ENCODE measurements at regions not wholly inside any gene's neighbourhood (a gene's known extent, or its start where the extent isn't known, plus 50 kb on each side); places are given as distances from the start of the nearest gene placed in this dataset.

- no peak for FAIRE-seq
Measured at GRCh38 chr15:91630090-91630489, 223.4 kb upstream of the SLCO3A1 start.

More at GRCh38 chr15:91630090-91630489, 223.4 kb upstream of the SLCO3A1 start:
- intact Hi-C loops (cut with micrococcal nuclease; ENCODE audit: unreplicated experiment) (no loop called here), in situ Hi-C loops (cut with HindIII; ENCODE audit: extremely low pct_ligation_motif_present, low pct_unique_long_range_greater_than_20kb) (no loop called here)
- ChIA-PET POLR2A (no interaction called here), CTCF (ENCODE audit: low intra/inter-chr PET ratio, low total read pairs) (no interaction called here)
- TF ChIP-seq, protein P1, sequence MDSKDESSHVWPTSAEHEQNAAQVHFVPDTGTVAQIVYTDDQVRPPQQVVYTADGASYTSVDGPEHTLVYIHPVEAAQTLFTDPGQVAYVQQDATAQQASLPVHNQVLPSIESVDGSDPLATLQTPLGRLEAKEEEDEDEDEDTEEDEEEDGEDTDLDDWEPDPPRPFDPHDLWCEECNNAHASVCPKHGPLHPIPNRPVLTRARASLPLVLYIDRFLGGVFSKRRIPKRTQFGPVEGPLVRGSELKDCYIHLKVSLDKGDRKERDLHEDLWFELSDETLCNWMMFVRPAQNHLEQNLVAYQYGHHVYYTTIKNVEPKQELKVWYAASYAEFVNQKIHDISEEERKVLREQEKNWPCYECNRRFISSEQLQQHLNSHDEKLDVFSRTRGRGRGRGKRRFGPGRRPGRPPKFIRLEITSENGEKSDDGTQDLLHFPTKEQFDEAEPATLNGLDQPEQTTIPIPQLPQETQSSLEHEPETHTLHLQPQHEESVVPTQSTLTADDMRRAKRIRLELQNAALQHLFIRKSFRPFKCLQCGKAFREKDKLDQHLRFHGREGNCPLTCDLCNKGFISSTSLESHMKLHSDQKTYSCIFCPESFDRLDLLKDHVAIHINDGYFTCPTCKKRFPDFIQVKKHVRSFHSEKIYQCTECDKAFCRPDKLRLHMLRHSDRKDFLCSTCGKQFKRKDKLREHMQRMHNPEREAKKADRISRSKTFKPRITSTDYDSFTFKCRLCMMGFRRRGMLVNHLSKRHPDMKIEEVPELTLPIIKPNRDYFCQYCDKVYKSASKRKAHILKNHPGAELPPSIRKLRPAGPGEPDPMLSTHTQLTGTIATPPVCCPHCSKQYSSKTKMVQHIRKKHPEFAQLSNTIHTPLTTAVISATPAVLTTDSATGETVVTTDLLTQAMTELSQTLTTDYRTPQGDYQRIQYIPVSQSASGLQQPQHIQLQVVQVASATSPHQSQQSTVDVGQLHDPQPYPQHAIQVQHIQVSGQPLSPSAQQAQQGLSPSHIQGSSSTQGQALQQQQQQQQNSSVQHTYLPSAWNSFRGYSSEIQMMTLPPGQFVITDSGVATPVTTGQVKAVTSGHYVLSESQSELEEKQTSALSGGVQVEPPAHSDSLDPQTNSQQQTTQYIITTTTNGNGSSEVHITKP (CRISPR knock-in tag; IDR thresholded peaks at IDR 0.05; ENCODE audit: low read depth) = no peak
- TF ChIP-seq ZFP82 (CRISPR knock-in tag; IDR thresholded peaks at IDR 0.05; ENCODE audit: borderline replicate concordance) (no peak), CREB3 (CRISPR knock-in tag; IDR thresholded peaks at IDR 0.05) (no peak), ZNF556 (CRISPR knock-in tag; IDR thresholded peaks at IDR 0.05; ENCODE audit: borderline replicate concordance) (no peak), SMAD1 (CRISPR knock-in tag; IDR thresholded peaks at IDR 0.05; ENCODE audit: borderline replicate concordance, low read depth) (no peak), HNF1B (CRISPR knock-in tag; IDR thresholded peaks at IDR 0.05) (no peak)
- TF ChIP-seq, protein P2, sequence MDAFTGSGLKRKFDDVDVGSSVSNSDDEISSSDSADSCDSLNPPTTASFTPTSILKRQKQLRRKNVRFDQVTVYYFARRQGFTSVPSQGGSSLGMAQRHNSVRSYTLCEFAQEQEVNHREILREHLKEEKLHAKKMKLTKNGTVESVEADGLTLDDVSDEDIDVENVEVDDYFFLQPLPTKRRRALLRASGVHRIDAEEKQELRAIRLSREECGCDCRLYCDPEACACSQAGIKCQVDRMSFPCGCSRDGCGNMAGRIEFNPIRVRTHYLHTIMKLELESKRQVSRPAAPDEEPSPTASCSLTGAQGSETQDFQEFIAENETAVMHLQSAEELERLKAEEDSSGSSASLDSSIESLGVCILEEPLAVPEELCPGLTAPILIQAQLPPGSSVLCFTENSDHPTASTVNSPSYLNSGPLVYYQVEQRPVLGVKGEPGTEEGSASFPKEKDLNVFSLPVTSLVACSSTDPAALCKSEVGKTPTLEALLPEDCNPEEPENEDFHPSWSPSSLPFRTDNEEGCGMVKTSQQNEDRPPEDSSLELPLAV (CRISPR knock-in tag; conservative IDR thresholded peaks at IDR 0.05; ENCODE audit: low read depth) = no peak
- no peak overlapping the region for H3K4me3 ChIP-seq (replicated peaks in 1 of 3; ENCODE audit: insufficient read depth in 1 of 3, low read depth in 2 of 3, low read length in 3 of 3)
- no peak overlapping the region for H3K27ac ChIP-seq (ENCODE audit: extremely low read length, insufficient read depth, low read length)
- 15% methylated on average over 6 of the region's 6 CpGs for WGBS (ENCODE audit: low lambda C conversion rate)
- H3K9me3 ChIP-seq (ENCODE audit: low read length) = no peaks in the 10 kb centered on the region
- H3K4me1 ChIP-seq (ENCODE audit: insufficient read depth, low read length) = peaks cover 6% of the 10 kb centered on the region; the same call in 1 of the 2 replicates
- H3K79me2 ChIP-seq (ENCODE audit: insufficient read depth, low read length) = no peaks in the 10 kb centered on the region
- no peak for ATAC-seq
- no peak overlapping the region for H3K9ac ChIP-seq (ENCODE audit: insufficient read depth, low read depth, low read length)
- BruUV-seq (replicated peaks) = no TSS peak
- H3K4me2 ChIP-seq (ENCODE audit: low read depth, low read length) = no peak overlapping the region
- no peak overlapping the region for H2AFZ ChIP-seq (ENCODE audit: low read length)
- DNase-seq (ENCODE audit: low spot score) = no peak
- H4K20me1 ChIP-seq (ENCODE audit: insufficient read depth, low read length) = no peaks in the 10 kb centered on the region
- H3K36me3 ChIP-seq (replicated peaks in 1 of 2; ENCODE audit: control insufficient read depth in 1 of 2, insufficient read depth in 2 of 2, low read length in 2 of 2) = no peaks in the 10 kb centered on the region
- H3K27me3 ChIP-seq (ENCODE audit: control insufficient read depth in 1 of 2, insufficient read depth in 2 of 2, low read length in 2 of 2) = peaks cover 0 to 8% of the 10 kb centered on the region in 2 experiments; a peak in 2 of 5 replicates

Data from HepG2 (cell line).